Heart left ventricle (tissue), 16 donors: ENCODE measurements at regions not wholly inside any gene's neighbourhood (a gene's known extent, or its start where the extent isn't known, plus 50 kb on each side); places are given as distances from the start of the nearest gene placed in this dataset.

Experiments used
- ATAC-seq, 4 donors: fragments of 200-7000 bp; cut with Tn5 transposase; one replicate each; pipeline ENCODE4 v1.9.1; 2020 to 2022; ENCODE audit warnings: moderate library complexity in 4 of 4, mild to moderate bottlenecking in 3 of 4, moderate number of reproducible peaks in 1 of 4
- DNase-seq, 5 donors: peaks; one replicate each; pipeline ENCODE4 v3.0.0-alpha.2; 2020
- H3K27ac ChIP-seq, 12 donors: fragments of 200-600 bp; sonication (generic) in 4 of 12; one replicate each; pipeline versions ENCODE4 v1.5.0 to v1.8.0; 2016 to 2022; ENCODE audit warnings: mild to moderate bottlenecking in 2 of 12
- H3K27me3 ChIP-seq, 9 donors: fragments of 200-600 bp; sonication (generic) in 2 of 9; one replicate each; pipeline versions ENCODE4 v1.5.1 to v1.8.0; 2016 to 2022; ENCODE audit warnings: mild to moderate bottlenecking in 3 of 9
- H3K36me3 ChIP-seq, 9 donors: fragments of 200-600 bp; sonication (generic) in 2 of 9; one replicate each; pipeline versions ENCODE4 v1.5.0 to v1.8.0; 2018 to 2022; ENCODE audit warnings: mild to moderate bottlenecking in 2 of 9
- H3K4me1 ChIP-seq, 12 donors: fragments of 200-600 bp; sonication (generic) in 4 of 12; one replicate each; pipeline versions ENCODE4 v1.5.0 to v1.8.0; 2016 to 2022; ENCODE audit warnings: mild to moderate bottlenecking in 3 of 12
- H3K4me3 ChIP-seq, 12 donors: fragments of 200-600 bp; sonication (generic) in 4 of 12; one replicate each; pipeline versions ENCODE4 v1.5.0 to v1.8.0; 2017 to 2022; ENCODE audit warnings: mild to moderate bottlenecking in 9 of 12, moderate library complexity in 4 of 12
- H3K9me3 ChIP-seq, 12 donors: fragments of 200-600 bp; sonication (generic) in 4 of 12; one replicate each; pipeline versions ENCODE4 v1.5.0 to v1.8.0; 2016 to 2022; ENCODE audit warnings: mild to moderate bottlenecking in 1 of 12
- POLR2A ChIP-seq, 2 donors: fragments of 450-650 bp; IDR thresholded peaks; one replicate each; pipeline ENCODE4 v1.6.1; 2017; ENCODE audit warnings: antibody characterized with exemption in 2 of 2, mild to moderate bottlenecking in 2 of 2, moderate library complexity in 2 of 2
- WGBS, 4 donors: extraction: QIAGEN DNeasy Blood & Tissue Kit in 2 of 4; methylation state at CpG; one replicate each; pipeline versions ENCODE4 v1.1.5 to v1.1.7; 2013 to 2018; 5-methylcytosine and 5-hydroxymethylcytosine counted together
- intact Hi-C, 10 donors: fragments of 100-400 bp; cut with DNase I; formaldehyde crosslinking; loops; one replicate each; pipeline versions ENCODE4 v1.11.1 to v1.14.2; 2022
- TF ChIP-seq, protein P1 (sequence below), 12 donors: fragments of 200-600 bp; sonication (generic) in 4 of 12; IDR thresholded peaks; one replicate each; pipeline versions ENCODE4 v1.5.0 to v1.8.0; 2018 to 2022; ENCODE audit warnings: antibody characterized with exemption in 12 of 12, mild to moderate bottlenecking in 5 of 12
- donor health status: ischemic (EF 13 %, LVEDD 7.1; RV severe dilation, severe dysfunction).
- donor health status: healthy with polysubstance abuse.
- donor health status: DM: no; HTN: yes; CAD: no.
- donor health status: DM: no; HTN: no; CAD: no.
- donor health status: ischemic (EF 25% LVEDD 6.9; RV normal size, moderate dysfunction).
- donor health status: ischemic (EF 25% LVEDD 5.7; RV mildly dilated, moderate dysfunction).
- donor health status: healthy.
- donor health status: DM: yes; HTN: yes; CAD: no.
- donor health status: ischemic (EF 35%, LVEDD 5.7; RV mildly dilated, moderate dysfunction).
- donor health status: nonischemic (EF 11% LVEDD 7.7; RV severe dilation, severe dysfunction).
- donor health status: DM: yes; HTN: yes; CAD: no.
- donor health status: PGD.
- donor health status: ischemic (EF 29% LVEDD 5.4; RV normal size, mild dysfunction).
- donor health status: nonischemic (EF 23%, LVEDD 6.1; RV moderate dilation, normal function).

DNA sequence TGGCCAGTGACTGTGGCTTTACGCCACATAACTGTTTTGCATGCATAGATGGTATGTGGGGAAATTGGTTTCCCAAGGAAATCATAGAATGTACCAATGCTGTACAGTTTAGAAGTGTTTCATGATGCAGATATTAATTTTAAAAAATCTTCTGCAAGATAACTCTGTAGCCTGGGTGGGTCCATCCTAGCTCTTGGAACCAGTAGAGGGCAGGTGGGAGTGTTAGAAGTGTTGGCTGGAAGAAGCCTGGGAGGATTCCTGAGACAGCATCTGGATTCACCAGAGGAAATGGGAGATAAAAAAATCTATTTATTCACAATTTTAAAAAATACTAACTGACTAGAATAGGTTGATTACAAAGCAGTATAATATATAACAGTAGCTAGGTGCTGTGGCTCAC lies 139.9 kb upstream of the GRIA4 start:
- 97 to 100% (median 98%) methylated on average over 1 of the region's 1 CpG for WGBS, 4 donors
- no peaks in the 10 kb centered on the region for H3K9me3 ChIP-seq
- H3K4me3 ChIP-seq = no peak overlapping the region
- ATAC-seq = no peak
- H3K27ac ChIP-seq = no peak overlapping the region
- TF ChIP-seq, protein P1, sequence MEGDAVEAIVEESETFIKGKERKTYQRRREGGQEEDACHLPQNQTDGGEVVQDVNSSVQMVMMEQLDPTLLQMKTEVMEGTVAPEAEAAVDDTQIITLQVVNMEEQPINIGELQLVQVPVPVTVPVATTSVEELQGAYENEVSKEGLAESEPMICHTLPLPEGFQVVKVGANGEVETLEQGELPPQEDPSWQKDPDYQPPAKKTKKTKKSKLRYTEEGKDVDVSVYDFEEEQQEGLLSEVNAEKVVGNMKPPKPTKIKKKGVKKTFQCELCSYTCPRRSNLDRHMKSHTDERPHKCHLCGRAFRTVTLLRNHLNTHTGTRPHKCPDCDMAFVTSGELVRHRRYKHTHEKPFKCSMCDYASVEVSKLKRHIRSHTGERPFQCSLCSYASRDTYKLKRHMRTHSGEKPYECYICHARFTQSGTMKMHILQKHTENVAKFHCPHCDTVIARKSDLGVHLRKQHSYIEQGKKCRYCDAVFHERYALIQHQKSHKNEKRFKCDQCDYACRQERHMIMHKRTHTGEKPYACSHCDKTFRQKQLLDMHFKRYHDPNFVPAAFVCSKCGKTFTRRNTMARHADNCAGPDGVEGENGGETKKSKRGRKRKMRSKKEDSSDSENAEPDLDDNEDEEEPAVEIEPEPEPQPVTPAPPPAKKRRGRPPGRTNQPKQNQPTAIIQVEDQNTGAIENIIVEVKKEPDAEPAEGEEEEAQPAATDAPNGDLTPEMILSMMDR (IDR thresholded peaks at IDR 0.05) = no peak
- no peak for TF ChIP-seq POLR2A (IDR thresholded peaks at IDR 0.05)
- no peaks in the 10 kb centered on the region for H3K27me3 ChIP-seq
- H3K36me3 ChIP-seq = no peaks in the 10 kb centered on the region
- intact Hi-C loops = no loop called here
- no peaks in the 10 kb centered on the region for H3K4me1 ChIP-seq
- DNase-seq = no peak

DNA sequence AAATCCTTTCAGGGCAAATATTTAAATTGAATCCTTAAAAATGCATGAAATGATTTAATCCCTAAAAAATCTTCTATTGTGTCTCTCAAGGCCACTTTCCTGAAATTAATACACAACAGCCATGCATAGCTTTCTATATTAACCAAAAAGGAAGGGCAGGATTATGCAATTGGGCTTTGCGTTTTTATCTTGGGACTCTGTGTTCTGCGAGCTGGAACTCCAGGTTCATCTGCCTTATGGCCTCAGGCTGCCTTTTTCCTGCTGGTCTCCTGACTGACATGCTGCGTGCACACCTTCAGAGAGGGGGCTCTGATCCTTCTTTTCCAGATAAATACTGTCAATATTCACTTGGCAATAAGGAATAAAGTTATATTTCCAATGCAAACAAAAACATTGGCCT lies 141.7 kb upstream of the GRIA4 start:
- Histone ChIP-seq H3K4me1 (no peaks in the 10 kb centered on the region), H3K36me3 (no peaks in the 10 kb centered on the region), H3K4me3 (no peak overlapping the region), H3K27me3 (no peaks in the 10 kb centered on the region), H3K27ac (no peak overlapping the region), H3K9me3 (no peaks in the 10 kb centered on the region)
- 29 to 44% (median 33%) methylated on average over 3 of the region's 3 CpGs for WGBS, 4 donors
- no peak for DNase-seq
- intact Hi-C loops = no loop called here
- TF ChIP-seq POLR2A (IDR thresholded peaks at IDR 0.05) = no peak
- TF ChIP-seq, protein P1 (IDR thresholded peaks at IDR 0.05) = no peak
- ATAC-seq = peak in 3 of 4 donors; percentile 50 to 88 (median 70)

DNA sequence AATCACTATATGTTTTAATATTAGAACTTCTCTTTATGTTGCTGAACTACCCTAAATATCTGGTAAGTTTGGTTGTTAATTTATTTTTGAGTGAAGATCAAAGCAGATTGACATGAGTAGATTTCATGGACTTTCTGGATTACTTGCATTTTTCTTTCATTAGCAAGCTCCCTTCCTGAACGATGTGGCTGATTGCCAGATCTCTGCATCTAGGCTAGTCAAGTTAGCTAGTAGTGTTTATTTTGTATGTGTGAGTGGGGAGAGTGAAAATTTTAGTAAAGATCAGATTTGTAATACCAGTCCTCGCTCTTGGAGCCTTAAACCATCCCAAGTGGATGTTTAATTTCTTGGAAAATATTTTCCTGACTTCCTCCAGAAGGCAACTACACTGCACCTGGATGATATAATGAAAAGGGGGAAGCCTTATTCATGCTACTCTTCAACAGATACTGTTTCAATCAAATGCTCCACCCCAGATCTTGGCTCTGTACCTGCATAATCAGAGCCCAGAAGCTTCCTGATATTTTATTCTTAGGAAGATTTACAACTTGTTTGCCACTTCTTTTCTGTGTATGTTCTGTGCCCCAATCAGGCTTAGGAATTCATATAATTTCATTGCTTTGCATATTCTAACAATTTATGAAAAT lies 143.2 kb upstream of the GRIA4 start:
- Histone ChIP-seq H3K4me1 (no peaks in the 10 kb centered on the region), H3K27me3 (no peaks in the 10 kb centered on the region), H3K36me3 (no peaks in the 10 kb centered on the region), H3K9me3 (peaks cover 0 to 2% (median 0%) of the 10 kb centered on the region in 12 donors), H3K4me3 (no peak overlapping the region), H3K27ac (no peak overlapping the region)
- WGBS, 4 donors = 24 to 43% (median 34%) methylated on average over 2 of the region's 2 CpGs
- no peak for DNase-seq
- no peak for ATAC-seq
- no peak for TF ChIP-seq POLR2A (IDR thresholded peaks at IDR 0.05)
- TF ChIP-seq, protein P1 (IDR thresholded peaks at IDR 0.05) = no peak
- intact Hi-C loops = no loop called here

DNA sequence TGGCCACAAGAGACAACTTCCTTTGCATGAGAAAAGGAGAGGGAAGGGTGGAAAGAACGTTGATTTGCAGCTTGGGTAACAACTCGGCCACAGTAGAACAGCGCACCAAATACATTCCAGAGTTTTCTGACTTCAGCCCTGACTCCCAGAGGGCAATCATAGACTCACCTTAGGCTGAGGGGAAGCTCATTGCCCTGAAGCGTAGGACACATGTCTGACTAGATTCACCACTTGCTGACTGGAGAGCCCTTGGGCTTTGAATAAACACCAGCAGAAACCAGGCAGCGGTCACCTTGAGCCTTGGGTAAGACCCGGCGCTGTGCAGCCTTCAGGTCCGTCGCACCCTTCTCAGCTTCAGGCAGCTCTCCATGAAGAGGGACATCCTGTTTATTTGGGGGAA lies 151.8 kb upstream of the GRIA4 start:
- WGBS, 4 donors = 86 to 93% (median 90%) methylated on average over 9 of the region's 9 CpGs
- H3K36me3 ChIP-seq = no peaks in the 10 kb centered on the region

More for the DNA sequence above, 151.8 kb upstream of the GRIA4 start:
- H3K4me3 ChIP-seq = no peak overlapping the region
- no peak for ATAC-seq
- peaks cover 0 to 14% (median 0%) of the 10 kb centered on the region in 12 donors for H3K9me3 ChIP-seq
- no peak overlapping the region for H3K27ac ChIP-seq
- no peaks in the 10 kb centered on the region for H3K4me1 ChIP-seq
- no peaks in the 10 kb centered on the region for H3K27me3 ChIP-seq
- no peak for DNase-seq
- TF ChIP-seq POLR2A (IDR thresholded peaks at IDR 0.05) = no peak
- TF ChIP-seq, protein P1 (IDR thresholded peaks at IDR 0.05) = no peak
- intact Hi-C loops = no loop called here
